ENCODE measurements at regions not wholly inside any gene's neighbourhood (a gene's known extent, or its start where the extent isn't known, plus 50 kb on each side); places are given as distances from the start of the nearest gene placed in this dataset.

DNA sequence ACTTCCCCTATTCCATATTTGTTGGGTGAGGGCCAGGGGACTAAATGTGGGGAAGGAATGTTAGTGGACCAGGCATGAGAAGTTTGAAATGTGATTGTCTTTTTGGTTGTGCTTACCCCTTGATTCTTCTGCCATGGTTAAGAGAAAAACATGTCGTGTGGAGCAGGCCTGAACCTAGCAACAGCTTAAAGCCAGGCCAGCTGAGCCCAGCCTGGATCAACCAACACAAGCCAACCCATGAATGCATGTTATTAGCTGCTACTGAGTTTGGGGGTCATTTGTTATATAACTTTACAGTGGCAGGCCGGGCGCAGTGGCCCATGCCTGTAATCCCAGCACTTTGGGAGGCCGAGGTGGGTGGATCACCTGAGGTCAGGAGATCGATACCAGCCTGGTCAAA, 52.4 kb upstream of the TRIO start:
- no peak for DNase-seq

DNA sequence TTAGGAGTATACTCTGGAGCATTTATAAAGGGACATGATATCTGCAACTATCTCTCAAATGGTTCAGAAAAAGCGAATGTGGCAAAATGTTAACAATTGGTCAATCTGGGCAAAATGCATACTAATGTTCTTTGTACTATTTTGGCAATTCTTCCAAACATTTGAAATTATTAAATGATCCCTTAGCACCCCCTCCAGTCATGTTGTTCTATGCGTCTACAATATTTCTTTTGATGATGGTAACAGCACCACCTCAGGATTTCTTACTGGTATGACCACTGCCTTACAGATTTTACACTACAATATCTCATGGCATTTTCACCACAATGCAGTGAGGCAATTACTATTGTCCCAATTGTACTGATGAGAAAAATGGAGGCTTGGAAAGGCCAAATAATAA, 52.9 kb upstream of the TRIO start:
- no peak for DNase-seq

GRCh38 chr5:14089198-14089597, 53.9 kb upstream of the TRIO start:
- no peak for DNase-seq

DNA sequence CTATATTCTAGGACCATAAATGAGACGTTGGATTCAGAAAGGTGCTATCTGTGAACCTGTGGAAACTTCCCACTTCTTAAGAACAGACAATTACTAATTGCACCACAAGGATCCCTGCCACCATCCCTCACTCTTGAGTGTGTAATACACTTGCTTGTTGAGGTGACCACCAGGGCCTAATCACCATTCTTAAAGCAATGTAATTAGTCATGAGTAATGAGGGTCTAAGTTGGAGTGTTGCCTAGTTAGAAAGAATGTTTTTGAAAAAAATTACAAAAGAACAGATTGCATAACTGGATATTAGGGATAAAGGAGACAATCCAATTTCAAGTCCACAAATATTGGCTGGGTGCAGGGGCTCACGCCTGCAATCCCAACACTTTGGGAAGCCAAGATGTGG, 56.9 kb upstream of the TRIO start:
- no peak for DNase-seq

- DNase-seq: no peak
These were observed 60.2 kb upstream of the TRIO start for GRCh38 chr5:14082973-14083372.

DNA sequence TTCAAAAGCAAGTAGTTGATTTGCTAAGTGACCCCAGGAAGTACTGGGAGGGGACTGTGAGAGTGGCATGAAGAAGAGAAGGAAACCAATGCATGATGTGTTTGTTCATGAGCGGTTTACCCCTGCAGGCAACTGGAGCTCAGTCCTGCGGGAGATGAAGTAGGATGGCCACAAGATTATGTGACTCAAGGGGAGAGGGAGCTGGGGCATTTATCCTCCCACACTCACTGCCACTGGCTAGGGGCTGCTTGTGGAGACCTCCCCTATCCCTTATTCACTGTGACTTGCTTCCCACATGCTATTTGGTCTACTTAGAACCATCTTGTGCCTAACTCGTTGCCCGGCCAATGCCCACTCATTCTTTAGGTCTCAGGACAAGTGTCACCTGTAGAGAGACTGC, 60.6 kb upstream of the TRIO start:
- DNase-seq: no peak

DNA sequence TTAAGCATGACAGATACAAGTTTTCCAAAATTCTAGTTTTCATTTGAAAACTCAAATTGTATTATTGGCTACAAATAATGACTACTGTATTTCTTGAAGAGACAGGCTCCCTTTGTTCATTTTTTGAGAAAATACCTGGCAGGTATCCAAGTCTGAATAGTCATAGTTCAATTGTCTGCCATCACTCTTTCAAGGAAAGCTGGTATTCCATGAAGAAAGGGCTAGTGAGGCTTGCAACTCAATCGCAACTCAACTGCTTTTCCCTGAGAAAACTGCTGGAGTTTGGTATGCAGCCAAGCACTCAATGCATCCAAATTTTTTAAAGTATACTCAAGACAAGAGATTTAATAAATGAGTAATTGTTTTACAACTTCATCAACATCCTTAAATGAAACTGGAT, 61.4 kb upstream of the TRIO start:
- no peak for DNase-seq

- DNase-seq: no peak
These were observed 64.4 kb upstream of the TRIO start for GRCh38 chr5:14078716-14079115.

GRCh38 chr5:14077501-14077900, 65.6 kb upstream of the TRIO start:
- DNase-seq: no peak

DNA sequence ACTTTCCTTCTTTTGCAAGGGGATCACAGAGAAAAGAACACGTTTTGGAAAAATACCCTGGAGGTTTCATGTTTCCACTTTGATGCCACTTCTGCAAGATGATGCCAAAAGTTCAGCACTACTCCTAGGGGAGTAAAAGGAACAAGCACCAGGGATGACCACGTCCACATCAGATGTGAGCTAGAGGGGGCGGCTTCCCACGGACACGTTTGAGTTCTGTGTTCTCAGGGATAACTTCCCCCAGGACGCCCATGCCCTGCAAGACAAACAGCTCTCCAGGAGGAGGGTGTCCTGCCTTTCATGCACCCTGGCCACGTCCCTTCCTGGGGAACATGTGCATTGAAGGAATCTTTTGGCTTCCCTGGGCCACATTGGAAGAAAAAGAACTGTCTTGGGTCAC, 66.6 kb upstream of the TRIO start:
- no peak for DNase-seq

GRCh38 chr5:14075937-14076336, 67.2 kb upstream of the TRIO start:
- no peak for DNase-seq

DNA sequence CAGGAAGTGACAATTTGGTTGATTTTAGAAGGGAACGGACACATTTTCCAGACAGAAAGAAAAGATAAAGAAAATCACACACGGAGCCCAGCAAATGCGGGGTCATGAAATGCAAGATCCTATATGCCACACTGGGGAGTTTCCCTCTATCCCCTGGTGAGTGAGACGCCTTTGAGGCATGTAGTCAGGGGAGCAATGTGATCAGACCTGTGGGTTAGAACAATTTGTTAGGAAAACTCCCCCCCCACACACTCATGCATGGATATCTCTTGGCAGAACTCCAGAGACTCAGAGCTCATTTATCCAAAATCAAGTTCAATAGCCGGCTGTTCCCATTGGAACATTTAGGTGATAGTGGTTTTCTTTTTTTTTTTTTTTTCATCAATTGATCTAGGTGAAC, 71.7 kb upstream of the TRIO start:
- no peak for DNase-seq

- no peak for DNase-seq
These were observed 74.1 kb upstream of the TRIO start for GRCh38 chr5:14069021-14069420.

DNA sequence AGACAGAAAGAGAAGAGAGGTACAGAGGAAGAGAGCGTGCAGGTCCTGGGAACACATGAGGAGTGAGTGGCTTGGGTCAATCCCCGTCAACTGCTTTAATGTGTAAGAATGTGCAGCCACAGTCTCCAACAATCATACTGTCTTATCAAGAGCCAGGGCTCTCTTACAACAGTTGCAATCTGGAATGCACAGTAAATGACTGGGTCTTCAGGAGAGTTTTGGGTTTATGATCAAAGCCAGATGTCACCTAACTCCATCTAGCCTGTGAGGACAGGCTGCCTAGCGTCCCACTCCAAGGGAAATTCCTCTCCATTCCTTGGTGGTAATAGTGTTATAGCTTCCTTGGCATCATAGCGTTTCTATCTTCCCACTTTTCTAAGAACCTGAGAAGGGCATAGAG, 75.0 kb upstream of the TRIO start:
- DNase-seq: no peak

DNA sequence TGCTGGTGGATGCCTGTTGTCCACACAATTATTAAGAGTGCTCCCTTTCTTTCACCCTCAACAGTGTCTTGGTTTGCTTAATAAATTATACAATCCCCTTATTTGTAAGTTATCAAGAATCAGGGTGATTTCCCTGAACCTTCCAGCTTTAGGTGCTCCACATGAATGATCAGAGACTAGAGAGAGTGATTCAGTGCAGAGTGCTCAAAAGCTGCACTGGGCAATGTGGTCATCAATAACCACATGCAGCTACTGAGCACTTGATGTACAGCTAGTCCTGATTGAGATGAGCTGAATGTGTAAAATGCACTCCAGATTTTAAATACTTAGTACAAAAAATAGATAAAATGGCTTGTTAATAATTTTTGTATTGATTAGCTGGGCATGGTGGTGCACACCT, 76.8 kb upstream of the TRIO start:
- no peak for DNase-seq

- no peak for DNase-seq
These were observed 78.3 kb upstream of the TRIO start for GRCh38 chr5:14064841-14065240.

GRCh38 chr5:14063691-14064090, 79.5 kb upstream of the TRIO start:
- DNase-seq: no peak

- DNase-seq: no peak
These were observed 80.0 kb upstream of the TRIO start for GRCh38 chr5:14063138-14063537.

- DNase-seq: no peak
These were observed 81.0 kb upstream of the TRIO start for GRCh38 chr5:14062178-14062577.

- no peak for DNase-seq
These were observed 82.0 kb upstream of the TRIO start for GRCh38 chr5:14061106-14061505.

DNA sequence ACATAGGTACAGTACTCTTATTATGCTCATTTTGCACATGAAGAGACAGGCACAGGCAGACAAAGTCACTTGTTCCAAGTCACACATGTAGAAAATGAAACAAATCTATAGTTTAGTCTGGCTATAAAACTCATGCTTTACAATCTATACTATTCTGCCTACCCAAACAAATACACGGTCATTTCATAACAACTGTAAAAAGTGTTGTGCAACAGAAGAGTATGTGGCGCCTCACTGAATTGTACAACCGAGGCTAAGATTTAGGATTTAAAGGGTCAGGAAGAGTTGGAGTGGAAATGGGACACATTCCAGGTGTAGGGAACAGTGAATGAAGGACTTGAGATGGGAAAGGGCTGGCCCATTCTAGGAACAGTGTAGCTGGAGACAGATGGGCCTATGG, 82.9 kb upstream of the TRIO start:
- no peak for DNase-seq

- no peak for DNase-seq
These were observed 83.3 kb upstream of the TRIO start for GRCh38 chr5:14059810-14060209.

GRCh38 chr5:14057289-14057688, 85.9 kb upstream of the TRIO start:
- DNase-seq: no peak

DNA sequence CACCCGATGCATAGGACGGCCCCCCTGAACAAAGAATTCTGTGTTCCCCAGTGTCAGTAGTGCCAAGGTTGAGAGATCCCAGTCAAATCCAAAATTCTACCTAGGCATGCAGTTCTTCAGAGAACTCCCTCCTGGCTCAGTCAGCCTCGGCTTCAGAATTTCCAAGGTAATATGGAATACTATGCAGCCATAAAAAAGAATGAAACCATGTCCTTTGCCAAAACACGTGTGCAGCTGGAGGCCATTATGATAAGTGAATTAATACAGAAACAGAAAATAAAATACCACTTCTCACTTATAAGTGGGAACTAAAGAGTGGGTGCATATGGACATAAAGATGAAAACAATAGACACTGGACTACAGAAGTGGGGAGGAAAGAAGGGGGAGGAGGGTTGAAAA, 87.1 kb upstream of the TRIO start:
- DNase-seq: no peak

DNA sequence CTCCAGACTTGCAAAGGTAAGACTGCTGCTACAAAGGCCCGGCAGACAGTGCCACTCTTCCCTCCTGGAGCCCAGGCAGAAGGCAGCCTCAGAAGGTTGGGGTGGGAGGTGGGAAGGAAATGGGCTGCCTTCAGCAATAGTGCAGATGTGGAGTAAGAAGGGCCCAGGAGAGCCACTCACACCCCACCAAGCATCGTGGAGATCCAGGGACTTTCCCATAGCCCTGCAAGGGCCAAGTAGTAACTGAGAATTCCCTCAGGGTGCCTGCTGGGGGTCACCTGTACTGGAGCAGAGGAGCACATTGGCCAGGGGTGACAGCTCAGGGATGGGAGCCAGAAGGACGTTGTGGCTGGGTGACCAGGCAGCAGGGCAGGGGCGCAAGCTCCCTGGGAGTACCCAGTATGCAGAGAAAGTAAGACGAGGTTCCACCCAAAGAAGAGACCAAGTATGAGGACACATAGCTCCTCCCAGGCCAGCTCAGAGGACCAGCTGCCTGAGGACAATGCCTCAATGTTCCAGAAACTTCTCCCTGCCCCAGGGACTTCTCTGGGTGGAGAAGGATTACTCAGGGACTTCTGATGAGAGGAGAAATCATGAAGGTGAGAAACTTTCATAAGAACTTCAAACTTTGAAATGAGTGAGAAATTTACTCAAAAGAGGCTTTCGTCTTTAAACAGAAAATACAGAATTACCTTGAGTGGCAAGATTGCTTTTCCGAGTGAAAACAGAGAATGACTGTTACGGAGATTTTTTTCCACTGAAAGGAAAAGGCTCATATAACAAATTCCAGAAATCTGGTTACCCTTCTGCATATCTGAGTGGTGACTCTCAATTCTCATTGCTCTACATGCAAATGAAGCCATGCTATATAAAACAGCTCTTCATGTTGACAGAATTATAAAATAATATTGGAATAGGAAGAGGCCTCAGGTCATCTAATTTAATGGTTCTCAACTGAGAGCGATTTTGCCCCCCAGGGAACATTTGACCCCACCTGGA, 87.9 kb upstream of the TRIO start:
- DNase-seq: no peak

All from DMS 273 treated with DMSO at 0.1 percent for 48 hours (cell line).